ENCODE measurements at regions not wholly inside any gene's neighbourhood (a gene's known extent, or its start where the extent isn't known, plus 50 kb on each side); places are given as distances from the start of the nearest gene placed in this dataset.

- DNase-seq (ENCODE audit: low read depth in 1 of 2, low spot score in 1 of 2): no peak
Observed at GRCh38 chr3:35946854-35947515, 307.7 kb downstream of the ARPP21 start.

GRCh38 chr3:35950021-35950420, 310.7 kb downstream of the ARPP21 start:
- no peak for DNase-seq (ENCODE audit: low read depth in 1 of 2, low spot score in 1 of 2)

- no peak for DNase-seq (ENCODE audit: low read depth in 1 of 2, low spot score in 1 of 2)
Observed at GRCh38 chr3:35954413-35954812, 315.1 kb downstream of the ARPP21 start.

- no peak for DNase-seq (ENCODE audit: low read depth in 1 of 2, low spot score in 1 of 2)
Observed at GRCh38 chr3:35965908-35966307, 326.6 kb downstream of the ARPP21 start.

GRCh38 chr3:35966629-35967464, 327.5 kb downstream of the ARPP21 start:
- DNase-seq (ENCODE audit: low read depth in 1 of 2, low spot score in 1 of 2): no peak

GRCh38 chr3:35968043-35968622, 328.8 kb downstream of the ARPP21 start:
- DNase-seq (ENCODE audit: low read depth in 1 of 2, low spot score in 1 of 2): no peak

- no peak for DNase-seq (ENCODE audit: low read depth in 1 of 2, low spot score in 1 of 2)
Observed at GRCh38 chr3:35969406-35969805, 330.1 kb downstream of the ARPP21 start.

GRCh38 chr3:35970793-35971192, 331.5 kb downstream of the ARPP21 start:
- DNase-seq (ENCODE audit: low read depth in 1 of 2, low spot score in 1 of 2): no peak

GRCh38 chr3:35971686-35972085, 332.4 kb downstream of the ARPP21 start:
- no peak for DNase-seq (ENCODE audit: low read depth in 1 of 2, low spot score in 1 of 2)

GRCh38 chr3:35974872-35975271, 335.5 kb downstream of the ARPP21 start:
- no peak for DNase-seq (ENCODE audit: low read depth in 1 of 2, low spot score in 1 of 2)

GRCh38 chr3:35986161-35986560, 346.8 kb downstream of the ARPP21 start:
- no peak for DNase-seq (ENCODE audit: low read depth in 1 of 2, low spot score in 1 of 2)

GRCh38 chr3:35987386-35987785, 348.1 kb downstream of the ARPP21 start:
- no peak for DNase-seq (ENCODE audit: low read depth in 1 of 2, low spot score in 1 of 2)

GRCh38 chr3:35992041-35992440, 352.7 kb downstream of the ARPP21 start:
- DNase-seq (ENCODE audit: low read depth in 1 of 2, low spot score in 1 of 2): no peak

- no peak for DNase-seq (ENCODE audit: low read depth in 1 of 2, low spot score in 1 of 2)
Observed at GRCh38 chr3:36011791-36012190, 368.5 kb upstream of the STAC start.

GRCh38 chr3:36013425-36013824, 366.9 kb upstream of the STAC start:
- no peak for DNase-seq (ENCODE audit: low read depth in 1 of 2, low spot score in 1 of 2)

- DNase-seq (ENCODE audit: low read depth in 1 of 2, low spot score in 1 of 2): no peak
Observed at GRCh38 chr3:36025232-36025631, 355.1 kb upstream of the STAC start.

GRCh38 chr3:36032180-36033047, 347.9 kb upstream of the STAC start:
- no peak for DNase-seq (ENCODE audit: low read depth in 1 of 2, low spot score in 1 of 2)

- no peak for DNase-seq (ENCODE audit: low read depth in 1 of 2, low spot score in 1 of 2)
Observed at GRCh38 chr3:36058404-36059030, 321.8 kb upstream of the STAC start.

GRCh38 chr3:36060950-36061349, 319.4 kb upstream of the STAC start:
- no peak for DNase-seq (ENCODE audit: low read depth in 1 of 2, low spot score in 1 of 2)

GRCh38 chr3:36063992-36064391, 316.3 kb upstream of the STAC start:
- no peak for DNase-seq (ENCODE audit: low read depth in 1 of 2, low spot score in 1 of 2)

GRCh38 chr3:36065321-36065720, 315.0 kb upstream of the STAC start:
- no peak for DNase-seq (ENCODE audit: low read depth in 1 of 2, low spot score in 1 of 2)
